Thyroid gland (tissue), 4 donors: ENCODE measurements at regions not wholly inside any gene's neighbourhood (a gene's known extent, or its start where the extent isn't known, plus 50 kb on each side); places are given as distances from the start of the nearest gene placed in this dataset.

Source experiments
- DNase-seq, 2 donors: peaks; one replicate each; pipeline ENCODE4 v3.0.0-alpha.2; 2019
- H3K27ac ChIP-seq, 3 donors: fragments of 200-600 bp; sonication (generic); 1 replicate in 2 of 3; 2 replicates in 1 of 3; pipeline ENCODE4 v1.5.1; 2016 to 2019; ENCODE audit warnings: mild to moderate bottlenecking in 1 of 3, moderate library complexity in 1 of 3
- H3K27me3 ChIP-seq: fragments of 200-600 bp; sonication (generic); one replicate; pipeline ENCODE4 v1.5.1; 2019
- H3K36me3 ChIP-seq, 2 donors: fragments of 200-600 bp; sonication (generic); one replicate each; pipeline ENCODE4 v1.5.1; 2016 to 2019
- H3K4me1 ChIP-seq, 2 donors: fragments of 200-600 bp; sonication (generic); one replicate each; pipeline ENCODE4 v1.5.1; 2017 to 2019
- H3K4me3 ChIP-seq, 3 donors: fragments of 200-600 bp; sonication (generic); replicated peaks in 1 of 3; 1 replicate in 2 of 3; 2 replicates in 1 of 3; pipeline ENCODE4 v1.5.1; 2016; ENCODE audit warnings: mild to moderate bottlenecking in 1 of 3
- H3K9me3 ChIP-seq: fragments of 200-600 bp; sonication (generic); one replicate; pipeline ENCODE4 v1.5.1; 2017
- CTCF ChIP-seq, 6 experiments: fragments of 200-600 bp in 3 of 6; fragments of 450-650 bp in 3 of 6; sonication (generic) in 3 of 6; IDR thresholded peaks; one replicate each; pipeline ENCODE4 v1.5.1; 2016 to 2019; ENCODE audit warnings: antibody characterized with exemption in 6 of 6, mild to moderate bottlenecking in 2 of 6, inconsistent platforms in 1 of 6, moderate library complexity in 1 of 6
- POLR2A ChIP-seq, 2 donors: fragments of 450-650 bp; IDR thresholded peaks; one replicate each; pipeline ENCODE4 v1.6.1; 2017; ENCODE audit warnings: antibody characterized with exemption in 2 of 2, mild to moderate bottlenecking in 2 of 2, moderate library complexity in 1 of 2
- WGBS, 2 donors: methylation state at CpG; one replicate each; pipeline ENCODE4 v1.1.5; 2017; 5-methylcytosine and 5-hydroxymethylcytosine counted together
- intact Hi-C: fragments of 100-400 bp; cut with DNase I; formaldehyde crosslinking; loops from one replicate; pipeline ENCODE4 v1.15.1; 2023

- no peak for DNase-seq
- 68 to 76% methylated on average over 3 of the region's 3 CpGs for WGBS, 2 donors
- no peaks in the 10 kb centered on the region for H3K4me1 ChIP-seq
- H3K36me3 ChIP-seq = no peaks in the 10 kb centered on the region
- TF ChIP-seq CTCF (IDR thresholded peaks at IDR 0.05) = no peak
- TF ChIP-seq POLR2A (IDR thresholded peaks at IDR 0.05) = no peak
- no peaks in the 10 kb centered on the region for H3K27me3 ChIP-seq
- H3K27ac ChIP-seq = no peak overlapping the region
- no peaks in the 10 kb centered on the region for H3K9me3 ChIP-seq
- intact Hi-C loops = no loop called here
- no peak overlapping the region for H3K4me3 ChIP-seq
Observed at GRCh38 chr5:89418407-89419085, 535.6 kb upstream of the MEF2C start.

- no peak overlapping the region for H3K4me3 ChIP-seq
- no peaks in the 10 kb centered on the region for H3K36me3 ChIP-seq
- no peaks in the 10 kb centered on the region for H3K9me3 ChIP-seq
- TF ChIP-seq POLR2A (IDR thresholded peaks at IDR 0.05) (no peak), CTCF (IDR thresholded peaks at IDR 0.05) (no peak)
- H3K27me3 ChIP-seq = no peaks in the 10 kb centered on the region
- no peak overlapping the region for H3K27ac ChIP-seq
- no peak for DNase-seq
- H3K4me1 ChIP-seq = no peaks in the 10 kb centered on the region
- 93 to 100% methylated on average over 2 of the region's 2 CpGs for WGBS, 2 donors
- intact Hi-C loops = no loop called here
Observed at GRCh38 chr5:89417990-89418389, 535.0 kb upstream of the MEF2C start.

GRCh38 chr5:89417515-89417914 is 534.5 kb upstream of the MEF2C start:
- no peaks in the 10 kb centered on the region for H3K4me1 ChIP-seq

GRCh38 chr5:89411891-89412290 is 528.9 kb upstream of the MEF2C start:
- no peaks in the 10 kb centered on the region for H3K36me3 ChIP-seq
- intact Hi-C loops = no loop called here
- TF ChIP-seq POLR2A (IDR thresholded peaks at IDR 0.05) (no peak), CTCF (IDR thresholded peaks at IDR 0.05) (no peak)
- no peaks in the 10 kb centered on the region for H3K9me3 ChIP-seq
- no peak for DNase-seq
- no peak overlapping the region for H3K4me3 ChIP-seq
- no peak overlapping the region for H3K27ac ChIP-seq
- 92% methylated on average over 2 of the region's 2 CpGs for WGBS, 2 donors
- H3K4me1 ChIP-seq = no peaks in the 10 kb centered on the region
- no peaks in the 10 kb centered on the region for H3K27me3 ChIP-seq

More at GRCh38 chr5:89417515-89417914, 534.5 kb upstream of the MEF2C start:
- H3K27ac ChIP-seq = no peak overlapping the region
- H3K27me3 ChIP-seq = no peaks in the 10 kb centered on the region
- WGBS, 2 donors = 92 to 97% methylated on average over 3 of the region's 3 CpGs
- intact Hi-C loops = no loop called here
- no peak for DNase-seq
- H3K36me3 ChIP-seq = no peaks in the 10 kb centered on the region
- H3K4me3 ChIP-seq = no peak overlapping the region
- TF ChIP-seq POLR2A (IDR thresholded peaks at IDR 0.05) (no peak), CTCF (IDR thresholded peaks at IDR 0.05) (no peak)
- no peaks in the 10 kb centered on the region for H3K9me3 ChIP-seq

- TF ChIP-seq CTCF (IDR thresholded peaks at IDR 0.05) = no peak
- TF ChIP-seq POLR2A (IDR thresholded peaks at IDR 0.05) = no peak
- Histone ChIP-seq H3K9me3 (no peaks in the 10 kb centered on the region), H3K36me3 (no peaks in the 10 kb centered on the region), H3K27ac (no peak overlapping the region), H3K27me3 (no peaks in the 10 kb centered on the region), H3K4me1 (no peaks in the 10 kb centered on the region), H3K4me3 (no peak overlapping the region)
- 70 to 72% methylated on average over 3 of the region's 3 CpGs for WGBS, 2 donors
- DNase-seq = no peak
- intact Hi-C loops = no loop called here
Observed at GRCh38 chr5:89407054-89407453, 524.1 kb upstream of the MEF2C start.
